HG03175 (cell line): ENCODE measurements at regions not wholly inside any gene's neighbourhood (a gene's known extent, or its start where the extent isn't known, plus 50 kb on each side); places are given as distances from the start of the nearest gene placed in this dataset.
"Not testable (repeated sequence)": the region's sequence is repeated elsewhere in the genome, so short reads cannot be mapped to it uniquely, and the experiment has no call there.

Source experiments
- ATAC-seq: cut with Tn5 transposase; IDR thresholded peaks from one replicate; pipeline ENCODE4 v1.9.1; 2021; ENCODE audit warnings: mild to moderate bottlenecking, moderate library complexity; ENCODE audit not compliant: unreplicated experiment

- ATAC-seq: not testable (repeated sequence)
Measured at GRCh38 chr3:187890405-187890752, 145.1 kb upstream of the BCL6 start.

GRCh38 chr3:187896646-187897045, 151.4 kb upstream of the BCL6 start:
- ATAC-seq: no peak

- no peak for ATAC-seq
Measured at GRCh38 chr3:187899246-187899645, 154.0 kb upstream of the BCL6 start.

GRCh38 chr3:187900993-187901755, 155.9 kb upstream of the BCL6 start:
- peak; percentile 66 for ATAC-seq

GRCh38 chr3:187902041-187902471, 156.8 kb upstream of the BCL6 start:
- ATAC-seq: peak; percentile 70

- ATAC-seq: no peak
Measured at GRCh38 chr3:187902936-187903335, 157.7 kb upstream of the BCL6 start.

- no peak for ATAC-seq
Measured at GRCh38 chr3:187903697-187904096, 158.4 kb upstream of the BCL6 start.

GRCh38 chr3:187906416-187906815, 161.1 kb upstream of the BCL6 start:
- ATAC-seq: no peak

- no peak for ATAC-seq
Measured at GRCh38 chr3:187906920-187907319, 161.7 kb upstream of the BCL6 start.

GRCh38 chr3:187909866-187910265, 164.6 kb upstream of the BCL6 start:
- ATAC-seq: no peak

- no peak for ATAC-seq
Measured at GRCh38 chr3:187912007-187912406, 166.7 kb upstream of the BCL6 start.

- no peak for ATAC-seq
Measured at GRCh38 chr3:187913617-187914033, 168.4 kb upstream of the BCL6 start.

- no peak for ATAC-seq
Measured at GRCh38 chr3:187914231-187914630, 169.0 kb upstream of the BCL6 start.

- ATAC-seq: no peak
Measured at GRCh38 chr3:187916072-187916471, 170.8 kb upstream of the BCL6 start.

GRCh38 chr3:187918081-187918644, 172.9 kb upstream of the BCL6 start:
- no peak for ATAC-seq

GRCh38 chr3:187919048-187919447, 173.8 kb upstream of the BCL6 start:
- ATAC-seq: peak; percentile 96

- ATAC-seq: peak; percentile 47
Measured at GRCh38 chr3:187919544-187919943, 174.3 kb upstream of the BCL6 start.

GRCh38 chr3:187920030-187920429, 174.8 kb upstream of the BCL6 start:
- no peak for ATAC-seq

GRCh38 chr3:187920913-187921312, 175.6 kb upstream of the BCL6 start:
- no peak for ATAC-seq

- no peak for ATAC-seq
Measured at GRCh38 chr3:187921391-187922074, 176.3 kb upstream of the BCL6 start.

GRCh38 chr3:187922704-187923416, 177.6 kb upstream of the BCL6 start:
- no peak for ATAC-seq
